ENCODE measurements at regions not wholly inside any gene's neighbourhood (a gene's known extent, or its start where the extent isn't known, plus 50 kb on each side); places are given as distances from the start of the nearest gene placed in this dataset.

- DNase-seq: peak in 1 of 2 donors; percentile 23
- no peak for ATAC-seq
Observed at GRCh38 chr7:12062062-12062461, 149.0 kb upstream of the TMEM106B start.

GRCh38 chr7:12064586-12065127 lies 146.4 kb upstream of the TMEM106B start:
- no peak overlapping the region for H3K4me3 ChIP-seq (ENCODE audit: low read length)
- no peak overlapping the region for H3K4me3 Mint-ChIP-seq
- H3K9me3 Mint-ChIP-seq: no peaks in the 10 kb centered on the region
- no peak for TF ChIP-seq CTCF (IDR thresholded peaks at IDR 0.05)
- H3K36me3 Mint-ChIP-seq: no peaks in the 10 kb centered on the region
- DNase-seq: no peak
- H3K9me3 ChIP-seq (ENCODE audit: control insufficient read depth, insufficient read depth, low read length): no peaks in the 10 kb centered on the region
- H3K27ac ChIP-seq (ENCODE audit: low read length): no peak overlapping the region
- no peak overlapping the region for H3K27ac Mint-ChIP-seq
- H3K27me3 Mint-ChIP-seq (ENCODE audit: low read depth in 2 of 2): no peaks in the 10 kb centered on the region
- intact Hi-C loops (cut with micrococcal nuclease): loop anchor here (5.0 kb wide), 1 partner anchor 433 kb away; no protein-coding TSS in a partner anchor
- no peaks in the 10 kb centered on the region for H3K36me3 ChIP-seq (ENCODE audit: control insufficient read depth, insufficient read depth, low read length)
- no peak for ATAC-seq
- H3K4me1 ChIP-seq (ENCODE audit: control insufficient read depth, insufficient read depth, low read length): no peaks in the 10 kb centered on the region
- 78% methylated on average over 1 of the region's 1 CpG for WGBS (ENCODE audit: insufficient coverage)
- no peaks in the 10 kb centered on the region for H3K27me3 ChIP-seq (ENCODE audit: control insufficient read depth, insufficient read depth, low read length)
- no peaks in the 10 kb centered on the region for H3K4me1 Mint-ChIP-seq

More at GRCh38 chr7:12062062-12062461, 149.0 kb upstream of the TMEM106B start:
- Histone ChIP-seq H3K9me3 (ENCODE audit: control insufficient read depth, insufficient read depth, low read length) (no peaks in the 10 kb centered on the region), H3K27ac (ENCODE audit: low read length) (no peak overlapping the region), H3K4me1 (ENCODE audit: control insufficient read depth, insufficient read depth, low read length) (no peaks in the 10 kb centered on the region), H3K4me3 (ENCODE audit: low read length) (no peak overlapping the region), H3K27me3 (ENCODE audit: control insufficient read depth, insufficient read depth, low read length) (no peaks in the 10 kb centered on the region), H3K36me3 (ENCODE audit: control insufficient read depth, insufficient read depth, low read length) (no peaks in the 10 kb centered on the region)
- Mint-ChIP-seq H3K4me3 (no peak overlapping the region), H3K4me1 (no peaks in the 10 kb centered on the region), H3K36me3 (no peaks in the 10 kb centered on the region), H3K27me3 (ENCODE audit: low read depth in 2 of 2) (no peaks in the 10 kb centered on the region), H3K27ac (no peak overlapping the region), H3K9me3 (peaks cover 0 to 5% of the 10 kb centered on the region in 2 donors)
- intact Hi-C loops (cut with micrococcal nuclease): no loop called here
- TF ChIP-seq CTCF (IDR thresholded peaks at IDR 0.05): no peak

- intact Hi-C loops (cut with micrococcal nuclease): loop anchor here (5.0 kb wide), 1 partner anchor 431 kb away; no protein-coding TSS in a partner anchor
- Histone ChIP-seq H3K4me1 (ENCODE audit: control insufficient read depth, insufficient read depth, low read length) (no peaks in the 10 kb centered on the region), H3K27me3 (ENCODE audit: control insufficient read depth, insufficient read depth, low read length) (no peaks in the 10 kb centered on the region), H3K9me3 (ENCODE audit: control insufficient read depth, insufficient read depth, low read length) (no peaks in the 10 kb centered on the region), H3K4me3 (ENCODE audit: low read length) (no peak overlapping the region), H3K36me3 (ENCODE audit: control insufficient read depth, insufficient read depth, low read length) (no peaks in the 10 kb centered on the region), H3K27ac (ENCODE audit: low read length) (no peak overlapping the region)
- no peaks in the 10 kb centered on the region for H3K27me3 Mint-ChIP-seq (ENCODE audit: low read depth in 2 of 2)
- 91% methylated on average over 4 of the region's 4 CpGs for WGBS (ENCODE audit: insufficient coverage)
- no peaks in the 10 kb centered on the region for H3K36me3 Mint-ChIP-seq
- DNase-seq (no peak), ATAC-seq (no peak)
- H3K27ac Mint-ChIP-seq: no peak overlapping the region
- no peaks in the 10 kb centered on the region for H3K9me3 Mint-ChIP-seq
- H3K4me1 Mint-ChIP-seq: no peaks in the 10 kb centered on the region
- no peak for TF ChIP-seq CTCF (IDR thresholded peaks at IDR 0.05)
- H3K4me3 Mint-ChIP-seq: no peak overlapping the region
Observed at GRCh38 chr7:12066004-12066403, 145.1 kb upstream of the TMEM106B start.

GRCh38 chr7:12066521-12066920 lies 144.6 kb upstream of the TMEM106B start:
- WGBS (ENCODE audit: insufficient coverage): 51% methylated on average over 2 of the region's 2 CpGs
- Histone ChIP-seq H3K4me1 (ENCODE audit: control insufficient read depth, insufficient read depth, low read length) (no peaks in the 10 kb centered on the region), H3K36me3 (ENCODE audit: control insufficient read depth, insufficient read depth, low read length) (no peaks in the 10 kb centered on the region), H3K9me3 (ENCODE audit: control insufficient read depth, insufficient read depth, low read length) (no peaks in the 10 kb centered on the region), H3K27me3 (ENCODE audit: control insufficient read depth, insufficient read depth, low read length) (no peaks in the 10 kb centered on the region), H3K27ac (ENCODE audit: low read length) (no peak overlapping the region), H3K4me3 (ENCODE audit: low read length) (no peak overlapping the region)
- Mint-ChIP-seq H3K4me1 (no peaks in the 10 kb centered on the region), H3K27me3 (ENCODE audit: low read depth in 2 of 2) (no peaks in the 10 kb centered on the region), H3K36me3 (no peaks in the 10 kb centered on the region), H3K27ac (no peak overlapping the region), H3K4me3 (no peak overlapping the region), H3K9me3 (no peaks in the 10 kb centered on the region)
- no peak for TF ChIP-seq CTCF (IDR thresholded peaks at IDR 0.05)
- ATAC-seq (no peak), DNase-seq (no peak)
- intact Hi-C loops (cut with micrococcal nuclease): loop anchor here (5.0 kb wide), 1 partner anchor 431 kb away; no protein-coding TSS in a partner anchor
